H9 (cell line): ENCODE measurements at regions not wholly inside any gene's neighbourhood (a gene's known extent, or its start where the extent isn't known, plus 50 kb on each side); places are given as distances from the start of the nearest gene placed in this dataset.

Experiments
- DNase-seq: peaks from one replicate; pipeline ENCODE4 v3.0.0-alpha.2; 2017
- H2AFZ ChIP-seq: one replicate; pipeline ENCODE4 v1.6.1; 2013; ENCODE audit warnings: mild to moderate bottlenecking, low read length, control low read depth, moderate library complexity
- H2AK5ac ChIP-seq: 2 replicates; pipeline ENCODE4 v1.6.1; 2013; ENCODE audit warnings: low read length, control low read depth, mixed read lengths; ENCODE audit not compliant: insufficient read length
- H2BK120ac ChIP-seq: one replicate; pipeline ENCODE4 v1.6.1; 2013; ENCODE audit warnings: low read depth, mild to moderate bottlenecking, low read length, control low read depth, inconsistent platforms; ENCODE audit not compliant: poor library complexity, severe bottlenecking
- H2BK12ac ChIP-seq: 2 replicates; pipeline ENCODE4 v1.6.1; 2013; ENCODE audit warnings: low read length, control low read depth, mixed read lengths, low read depth; ENCODE audit not compliant: insufficient read length
- H2BK15ac ChIP-seq: 2 replicates; pipeline ENCODE4 v1.6.1; 2013; ENCODE audit warnings: low read depth, low read length, control low read depth
- H2BK20ac ChIP-seq: one replicate; pipeline ENCODE4 v1.6.1; 2013; ENCODE audit warnings: low read depth, mild to moderate bottlenecking, low read length, control low read depth, inconsistent platforms; ENCODE audit not compliant: poor library complexity, severe bottlenecking
- H2BK5ac ChIP-seq: 2 replicates; pipeline ENCODE4 v1.6.1; 2013; ENCODE audit warnings: low read length, control low read depth, mixed read lengths; ENCODE audit not compliant: insufficient read length
- H3K14ac ChIP-seq: 2 replicates; pipeline ENCODE4 v1.6.1; 2013; ENCODE audit warnings: low read length, control low read depth; ENCODE audit not compliant: insufficient read depth
- H3K18ac ChIP-seq: 2 replicates; pipeline ENCODE4 v1.6.1; 2013; ENCODE audit warnings: low read depth, mild to moderate bottlenecking, mixed read lengths, low read length, control low read depth; ENCODE audit not compliant: insufficient read length
- H3K23ac ChIP-seq: 2 replicates; pipeline ENCODE4 v1.6.1; 2013; ENCODE audit warnings: low read length, control low read depth, mixed read lengths, low read depth; ENCODE audit not compliant: insufficient read length
- H3K23me2 ChIP-seq: 2 replicates; pipeline ENCODE4 v1.6.1; 2013; ENCODE audit warnings: low read depth, mild to moderate bottlenecking, mixed read lengths, low read length, control low read depth; ENCODE audit not compliant: insufficient read length, poor library complexity, severe bottlenecking
- H3K27ac ChIP-seq: 2 replicates; pipeline ENCODE4 v1.5.1; 2013; ENCODE audit warnings: low read length, control low read depth, mixed read lengths, low read depth; ENCODE audit not compliant: insufficient read length
- H3K27me3 ChIP-seq: 2 replicates; pipeline ENCODE4 v1.6.1; 2013; ENCODE audit warnings: low read length, control low read depth, inconsistent platforms; ENCODE audit not compliant: insufficient read depth
- H3K4ac ChIP-seq: 2 replicates; pipeline ENCODE4 v1.6.1; 2013; ENCODE audit warnings: low read depth, mild to moderate bottlenecking, control low read depth, inconsistent platforms, low read length, moderate library complexity
- H3K4me1 ChIP-seq: 2 replicates; pipeline ENCODE4 v1.6.1; 2013; ENCODE audit warnings: low read length, control low read depth, inconsistent platforms; ENCODE audit not compliant: insufficient read depth
- H3K4me2 ChIP-seq: 2 replicates; pipeline ENCODE4 v1.6.1; 2013; ENCODE audit warnings: low read length, control low read depth, mixed read lengths; ENCODE audit not compliant: insufficient read length, insufficient read depth
- H3K56ac ChIP-seq: 2 replicates; pipeline ENCODE4 v1.6.1; 2013; ENCODE audit warnings: low read depth, mild to moderate bottlenecking, mixed read lengths, low read length, control low read depth; ENCODE audit not compliant: insufficient read length
- H3K79me1 ChIP-seq: 2 replicates; pipeline ENCODE4 v1.6.1; 2013; ENCODE audit warnings: low read depth, mild to moderate bottlenecking, moderate library complexity, low read length, control low read depth, inconsistent platforms; ENCODE audit not compliant: insufficient read depth, poor library complexity, severe bottlenecking
- H3K79me2 ChIP-seq: 2 replicates; pipeline ENCODE4 v1.6.1; 2013; ENCODE audit warnings: low read length, control low read depth, inconsistent platforms; ENCODE audit not compliant: insufficient read depth
- H3K9ac ChIP-seq: 2 replicates; pipeline ENCODE4 v1.6.1; 2013; ENCODE audit warnings: low read length, control low read depth, mixed read lengths; ENCODE audit not compliant: insufficient read length; ENCODE audit errors: extremely low read depth
- H3K9me3 ChIP-seq: one replicate; pipeline ENCODE4 v1.6.1; 2013; ENCODE audit warnings: low read depth, low read length, inconsistent platforms; ENCODE audit not compliant: control insufficient read depth
- H3T11ph ChIP-seq: one replicate; pipeline ENCODE4 v1.6.1; 2013; ENCODE audit warnings: mild to moderate bottlenecking, low read length, control low read depth, inconsistent platforms
- H4K20me1 ChIP-seq: one replicate; pipeline ENCODE4 v1.6.1; 2013; ENCODE audit not compliant: control insufficient read depth, insufficient read length, insufficient read depth
- H4K5ac ChIP-seq: 2 replicates; pipeline ENCODE4 v1.6.1; 2013; ENCODE audit warnings: low read depth, mild to moderate bottlenecking, mixed read lengths, low read length, control low read depth; ENCODE audit not compliant: insufficient read length
- H4K8ac ChIP-seq: replicated peaks from 2 replicates; pipeline ENCODE4 v1.6.1; 2013; ENCODE audit warnings: low read length, control low read depth, mixed read lengths, low read depth; ENCODE audit not compliant: insufficient read length
- H4K91ac ChIP-seq: 2 replicates; pipeline ENCODE4 v1.6.1; 2013; ENCODE audit warnings: low read depth, mild to moderate bottlenecking, moderate library complexity, mixed read lengths, low read length, control low read depth; ENCODE audit not compliant: insufficient read length
- H3K27ac Mint-ChIP-seq, 3 experiments: 2 replicates in 2 of 3; 3 replicates in 1 of 3; pipeline ENCODE4 v1.8.0; 2020 to 2021; ENCODE audit warnings: mixed read lengths in 3 of 3, mild to moderate bottlenecking in 1 of 3, moderate library complexity in 1 of 3
- H3K27me3 Mint-ChIP-seq: 2 replicates; pipeline ENCODE4 v1.8.0; 2021; ENCODE audit warnings: low read depth, mild to moderate bottlenecking, moderate library complexity, mixed read lengths
- H3K36me3 Mint-ChIP-seq, 3 experiments: 2 replicates in 2 of 3; 3 replicates in 1 of 3; pipeline ENCODE4 v1.8.0; 2020 to 2021; ENCODE audit warnings: low read depth in 3 of 3, mixed read lengths in 3 of 3; ENCODE audit not compliant: insufficient read depth in 1 of 3
- H3K4me1 Mint-ChIP-seq, 2 experiments: 2 replicates each; pipeline ENCODE4 v1.8.0; 2020; ENCODE audit warnings: mixed read lengths in 2 of 2
- H3K4me3 Mint-ChIP-seq, 2 experiments: 2 replicates in 1 of 2; 3 replicates in 1 of 2; pipeline ENCODE4 v1.8.0; 2020 to 2021; ENCODE audit warnings: mild to moderate bottlenecking in 2 of 2, mixed read lengths in 2 of 2, moderate library complexity in 1 of 2
- H3K9me3 Mint-ChIP-seq, 2 experiments: 2 replicates in 1 of 2; 3 replicates in 1 of 2; pipeline ENCODE4 v1.8.0; 2020; ENCODE audit warnings: mild to moderate bottlenecking in 2 of 2, mixed read lengths in 2 of 2, moderate library complexity in 1 of 2
- WGBS: extraction: QIAGEN DNeasy Blood & Tissue Kit; methylation state at CpG from one replicate; pipeline ENCODE4 v1.1.7; 2013; ENCODE audit warnings: missing lambda C conversion rate, low lambda C conversion rate, mixed read lengths; ENCODE audit not compliant: insufficient read length; ENCODE audit errors: extremely low coverage; 5-methylcytosine and 5-hydroxymethylcytosine counted together
- TF ChIP-seq, protein P1 (sequence below): fragments of 200-600 bp; sonication (generic); conservative IDR thresholded peaks from 3 replicates; pipeline ENCODE4 v1.8.0; 2021; ENCODE audit warnings: antibody characterized with exemption, mild to moderate bottlenecking

DNA sequence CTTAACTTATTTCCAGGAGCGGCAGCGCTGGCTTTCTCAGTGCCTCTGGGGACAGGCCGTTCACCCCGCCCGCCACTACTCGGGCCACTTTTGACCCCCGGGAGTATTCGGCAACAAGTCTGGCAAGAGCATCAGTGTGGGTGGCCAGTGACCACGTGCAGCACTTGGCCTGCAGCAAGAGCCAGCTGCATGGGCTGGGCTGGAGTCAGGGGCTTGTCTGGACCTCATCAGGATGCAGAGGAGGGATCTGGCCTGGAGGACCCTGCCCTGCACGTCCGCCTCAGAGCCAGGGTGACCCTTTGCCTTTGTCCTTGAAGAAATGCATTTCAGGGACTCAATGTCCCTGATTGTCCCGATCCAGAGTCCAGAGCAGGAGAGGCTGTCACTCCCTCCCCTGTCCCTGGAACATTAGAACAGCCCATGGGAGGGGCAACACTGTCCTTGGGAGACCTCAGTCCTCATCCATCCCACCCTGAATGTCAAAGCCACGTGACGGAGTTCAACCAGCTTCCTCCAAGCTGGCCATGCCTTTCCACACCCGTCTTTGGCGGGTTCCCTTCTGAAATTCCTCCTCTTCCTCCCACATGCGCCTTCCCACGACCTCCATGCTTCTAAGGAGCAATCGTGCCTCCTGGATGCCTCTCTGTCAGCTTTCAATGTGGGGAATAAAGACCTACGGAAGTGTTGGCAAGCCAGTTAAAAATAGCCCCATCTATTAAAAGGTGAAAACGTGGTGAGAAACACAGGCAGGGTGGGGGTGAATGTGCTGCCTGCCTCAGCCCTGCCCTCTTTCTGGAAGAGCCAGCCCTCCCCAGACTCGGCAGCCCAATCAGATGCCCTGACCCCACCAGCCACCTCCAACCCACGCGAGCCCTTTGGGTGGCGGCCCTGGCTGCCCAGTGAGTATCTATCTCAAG lies 99.0 kb downstream of the OLFM1 start:
- no peak overlapping the region for H2BK120ac ChIP-seq
- Mint-ChIP-seq H3K4me1 (peaks cover 4 to 14% of the 10 kb centered on the region in 2 experiments; a peak in 3 of 4 replicates), H3K9me3 (no peaks in the 10 kb centered on the region), H3K4me3 (no peak overlapping the region), H3K36me3 (no peaks in the 10 kb centered on the region; a peak in 1 of 7 replicates), H3K27ac (peak overlapping the region in 2 of 3 experiments; percentile 6 to 44; a peak in 1 of 7 replicates), H3K27me3 (peaks cover 1% of the 10 kb centered on the region; the same call in 1 of the 2 replicates)
- no peak overlapping the region for H3K4ac ChIP-seq
- H2BK5ac ChIP-seq: no peak overlapping the region
- no peak overlapping the region for H3K9ac ChIP-seq
- H3K9me3 ChIP-seq: no peaks in the 10 kb centered on the region
- no peaks in the 10 kb centered on the region for H3K27me3 ChIP-seq
- no peak overlapping the region for H2AFZ ChIP-seq
- H4K20me1 ChIP-seq: no peaks in the 10 kb centered on the region
- H3K27ac ChIP-seq: no peak overlapping the region
- no peak overlapping the region for H4K91ac ChIP-seq
- H3K14ac ChIP-seq: no peak overlapping the region
- DNase-seq: no peak
- H2BK12ac ChIP-seq: no peak overlapping the region
- H3T11ph ChIP-seq: no peak overlapping the region
- no peak overlapping the region for H3K23ac ChIP-seq
- H3K79me2 ChIP-seq: no peaks in the 10 kb centered on the region
- TF ChIP-seq, protein P1, sequence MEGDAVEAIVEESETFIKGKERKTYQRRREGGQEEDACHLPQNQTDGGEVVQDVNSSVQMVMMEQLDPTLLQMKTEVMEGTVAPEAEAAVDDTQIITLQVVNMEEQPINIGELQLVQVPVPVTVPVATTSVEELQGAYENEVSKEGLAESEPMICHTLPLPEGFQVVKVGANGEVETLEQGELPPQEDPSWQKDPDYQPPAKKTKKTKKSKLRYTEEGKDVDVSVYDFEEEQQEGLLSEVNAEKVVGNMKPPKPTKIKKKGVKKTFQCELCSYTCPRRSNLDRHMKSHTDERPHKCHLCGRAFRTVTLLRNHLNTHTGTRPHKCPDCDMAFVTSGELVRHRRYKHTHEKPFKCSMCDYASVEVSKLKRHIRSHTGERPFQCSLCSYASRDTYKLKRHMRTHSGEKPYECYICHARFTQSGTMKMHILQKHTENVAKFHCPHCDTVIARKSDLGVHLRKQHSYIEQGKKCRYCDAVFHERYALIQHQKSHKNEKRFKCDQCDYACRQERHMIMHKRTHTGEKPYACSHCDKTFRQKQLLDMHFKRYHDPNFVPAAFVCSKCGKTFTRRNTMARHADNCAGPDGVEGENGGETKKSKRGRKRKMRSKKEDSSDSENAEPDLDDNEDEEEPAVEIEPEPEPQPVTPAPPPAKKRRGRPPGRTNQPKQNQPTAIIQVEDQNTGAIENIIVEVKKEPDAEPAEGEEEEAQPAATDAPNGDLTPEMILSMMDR: no peak
- H4K5ac ChIP-seq: no peak overlapping the region
- H4K8ac ChIP-seq: no peak overlapping the region
- H3K79me1 ChIP-seq: no peaks in the 10 kb centered on the region
- H3K4me2 ChIP-seq: no peak overlapping the region
- no peak overlapping the region for H3K18ac ChIP-seq
- H2BK15ac ChIP-seq: no peak overlapping the region
- no peaks in the 10 kb centered on the region for H3K4me1 ChIP-seq
- WGBS: no CpG with 5 or more reads among the region's 25 CpGs
- no peak overlapping the region for H3K56ac ChIP-seq
- no peak overlapping the region for H2AK5ac ChIP-seq
- H3K23me2 ChIP-seq: no peaks in the 10 kb centered on the region
- no peak overlapping the region for H2BK20ac ChIP-seq
